Upper lobe of left lung (tissue), 6 donors: ENCODE measurements at regions not wholly inside any gene's neighbourhood (a gene's known extent, or its start where the extent isn't known, plus 50 kb on each side); places are given as distances from the start of the nearest gene placed in this dataset.

Experiments used
- ATAC-seq, 2 donors: fragments of 200-7000 bp; cut with Tn5 transposase; one replicate each; pipeline ENCODE4 v1.9.1; 2022; ENCODE audit warnings: mild to moderate bottlenecking in 2 of 2, moderate library complexity in 2 of 2; ENCODE audit not compliant: low FRiP score in 2 of 2
- DNase-seq, 2 donors: peaks; one replicate each; pipeline ENCODE4 v3.0.0-alpha.2; 2019 to 2020
- H3K27ac ChIP-seq, 4 donors: fragments of 200-600 bp; sonication (generic); one replicate each; pipeline ENCODE4 v1.5.1; 2016 to 2019
- H3K27me3 ChIP-seq, 4 donors: fragments of 200-600 bp; sonication (generic); one replicate each; pipeline ENCODE4 v1.5.1; 2017 to 2019
- H3K36me3 ChIP-seq, 4 donors: fragments of 200-600 bp; sonication (generic); one replicate each; pipeline ENCODE4 v1.5.1; 2016 to 2019
- H3K4me1 ChIP-seq, 4 donors: fragments of 200-600 bp; sonication (generic); one replicate each; pipeline ENCODE4 v1.5.1; 2018 to 2019
- H3K4me3 ChIP-seq, 4 donors: fragments of 200-600 bp; sonication (generic); one replicate each; pipeline ENCODE4 v1.5.1; 2017 to 2019; ENCODE audit warnings: mild to moderate bottlenecking in 2 of 4, moderate library complexity in 1 of 4
- H3K9me3 ChIP-seq, 4 donors: fragments of 200-600 bp; sonication (generic); one replicate each; pipeline ENCODE4 v1.5.1; 2018 to 2019
- EP300 ChIP-seq, 4 donors: sonication (generic); formaldehyde crosslinking; IDR thresholded peaks; one replicate each; pipeline ENCODE4 v1.5.1; 2017; ENCODE audit warnings: antibody characterized with exemption in 4 of 4, control low read depth in 2 of 4
- POLR2A ChIP-seq, 4 donors: fragments of 450-650 bp; IDR thresholded peaks; one replicate each; pipeline ENCODE4 v1.5.1; 2016 to 2017; ENCODE audit warnings: antibody characterized with exemption in 4 of 4, mild to moderate bottlenecking in 2 of 4
- POLR2AphosphoS5 ChIP-seq, 2 donors: sonication (generic); formaldehyde crosslinking; IDR thresholded peaks; one replicate each; pipeline ENCODE4 v1.5.1; 2017; ENCODE audit warnings: antibody characterized with exemption in 2 of 2
- WGBS, 2 donors: methylation state at CpG; one replicate each; pipeline ENCODE4 v1.1.5; 2017 to 2018; 5-methylcytosine and 5-hydroxymethylcytosine counted together
- small RNA-seq, 4 donors: library from RNA; depleted of rRNA; stranded (forward); fragments of <200 nt; gene quantifications; one replicate each; pipeline ENCODE3, GENCODE V24; 2016
- TF ChIP-seq, protein P1 (sequence below), 6 experiments: fragments of 450-650 bp in 4 of 6; fragments of 200-600 bp in 2 of 6; sonication (generic) in 2 of 6; IDR thresholded peaks; one replicate each; pipeline ENCODE4 v1.5.1; 2016 to 2019; ENCODE audit warnings: antibody characterized with exemption in 6 of 6
- donor health status: DM: no; HTN: no; CAD: no; lungs with moderate emphysema.
- donor health status: DM: no; HTN: yes; CAD: no; lungs with severe emphysema.

DNA sequence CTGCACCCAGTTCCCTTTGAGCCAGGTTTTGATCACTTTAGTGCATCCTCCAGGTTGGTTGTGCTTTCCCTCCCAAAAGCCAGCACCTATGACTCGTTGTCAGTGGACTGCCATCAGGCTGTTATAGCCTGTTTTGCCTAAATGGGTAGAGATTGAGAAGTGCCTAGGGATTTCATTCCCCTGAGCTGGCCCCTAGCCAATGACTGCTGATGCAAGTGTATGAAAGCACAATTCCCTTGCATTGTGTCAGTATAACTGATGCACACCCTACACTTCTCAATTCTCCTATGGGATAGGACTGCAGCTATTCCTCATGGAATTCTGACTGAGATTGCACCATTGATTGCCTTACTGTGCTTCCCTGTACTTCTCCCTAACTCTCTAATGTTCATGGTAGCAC lies 102.1 kb upstream of the ARPP21 start:
- 33 to 44% methylated on average over 1 of the region's 1 CpG for WGBS, 2 donors

DNA sequence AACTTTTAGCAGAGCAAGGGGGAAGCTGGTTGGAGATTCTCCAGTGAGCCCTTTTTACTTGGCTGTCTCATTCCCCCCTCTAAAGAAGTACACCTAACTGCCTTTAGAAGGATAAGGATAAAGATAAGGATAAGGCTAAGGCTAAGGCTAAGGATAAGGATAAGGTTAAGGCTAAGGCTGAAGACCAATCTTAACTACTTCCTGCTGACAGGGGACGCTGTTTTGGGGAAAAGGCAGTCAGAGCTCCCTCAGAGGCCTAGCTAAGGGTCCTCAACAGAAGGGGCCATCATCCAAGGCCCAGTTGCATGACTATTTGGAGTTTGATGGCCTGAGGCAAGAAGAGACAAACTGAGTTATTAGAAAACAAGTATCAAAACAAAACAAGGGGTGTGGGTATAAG lies 94.3 kb upstream of the ARPP21 start:
- no peak for ATAC-seq
- no peak overlapping the region for H3K4me3 ChIP-seq
- TF ChIP-seq POLR2A (IDR thresholded peaks at IDR 0.05), result no peak
- no peak for TF ChIP-seq POLR2AphosphoS5 (IDR thresholded peaks at IDR 0.05)
- TF ChIP-seq, protein P1, sequence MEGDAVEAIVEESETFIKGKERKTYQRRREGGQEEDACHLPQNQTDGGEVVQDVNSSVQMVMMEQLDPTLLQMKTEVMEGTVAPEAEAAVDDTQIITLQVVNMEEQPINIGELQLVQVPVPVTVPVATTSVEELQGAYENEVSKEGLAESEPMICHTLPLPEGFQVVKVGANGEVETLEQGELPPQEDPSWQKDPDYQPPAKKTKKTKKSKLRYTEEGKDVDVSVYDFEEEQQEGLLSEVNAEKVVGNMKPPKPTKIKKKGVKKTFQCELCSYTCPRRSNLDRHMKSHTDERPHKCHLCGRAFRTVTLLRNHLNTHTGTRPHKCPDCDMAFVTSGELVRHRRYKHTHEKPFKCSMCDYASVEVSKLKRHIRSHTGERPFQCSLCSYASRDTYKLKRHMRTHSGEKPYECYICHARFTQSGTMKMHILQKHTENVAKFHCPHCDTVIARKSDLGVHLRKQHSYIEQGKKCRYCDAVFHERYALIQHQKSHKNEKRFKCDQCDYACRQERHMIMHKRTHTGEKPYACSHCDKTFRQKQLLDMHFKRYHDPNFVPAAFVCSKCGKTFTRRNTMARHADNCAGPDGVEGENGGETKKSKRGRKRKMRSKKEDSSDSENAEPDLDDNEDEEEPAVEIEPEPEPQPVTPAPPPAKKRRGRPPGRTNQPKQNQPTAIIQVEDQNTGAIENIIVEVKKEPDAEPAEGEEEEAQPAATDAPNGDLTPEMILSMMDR (IDR thresholded peaks at IDR 0.05), result no peak
- TF ChIP-seq EP300 (IDR thresholded peaks at IDR 0.05), result no peak
- H3K27ac ChIP-seq, result no peak overlapping the region
- H3K27me3 ChIP-seq, result no peaks in the 10 kb centered on the region
- no peaks in the 10 kb centered on the region for H3K4me1 ChIP-seq
- no peak for DNase-seq
- H3K9me3 ChIP-seq, result no peaks in the 10 kb centered on the region
- no peaks in the 10 kb centered on the region for H3K36me3 ChIP-seq
- 85 to 87% methylated on average over 1 of the region's 1 CpG for WGBS, 2 donors

More for the DNA sequence above, 102.1 kb upstream of the ARPP21 start:
- Histone ChIP-seq H3K27me3 (no peaks in the 10 kb centered on the region), H3K4me1 (no peaks in the 10 kb centered on the region), H3K4me3 (no peak overlapping the region), H3K36me3 (no peaks in the 10 kb centered on the region), H3K9me3 (no peaks in the 10 kb centered on the region), H3K27ac (no peak overlapping the region)
- no peak for DNase-seq
- TF ChIP-seq POLR2A (IDR thresholded peaks at IDR 0.05), result no peak
- no peak for TF ChIP-seq EP300 (IDR thresholded peaks at IDR 0.05)
- TF ChIP-seq POLR2AphosphoS5 (IDR thresholded peaks at IDR 0.05), result no peak
- ATAC-seq, result no peak

DNA sequence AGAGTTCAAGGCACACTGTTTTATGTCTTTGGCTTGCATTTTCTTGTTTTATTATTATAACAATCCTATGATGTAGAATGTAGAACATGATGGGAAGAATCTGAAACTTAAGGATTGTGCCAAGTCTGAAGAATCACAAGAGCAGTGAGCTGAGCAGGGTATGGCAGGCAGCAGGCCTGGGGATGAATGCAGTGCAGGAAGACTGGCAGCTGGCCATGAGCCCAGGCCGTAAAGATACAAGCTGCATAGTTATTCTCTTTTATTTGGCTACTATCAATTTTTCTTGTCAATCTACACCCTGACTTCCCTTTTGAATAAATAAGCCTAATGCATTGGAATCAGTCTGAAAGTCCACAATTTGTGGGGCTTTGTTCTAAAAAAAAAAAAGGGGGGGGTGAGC lies 89.6 kb upstream of the ARPP21 start:
- no peak for ATAC-seq
- H3K4me3 ChIP-seq, result no peak overlapping the region
- TF ChIP-seq POLR2AphosphoS5 (IDR thresholded peaks at IDR 0.05) (no peak), EP300 (IDR thresholded peaks at IDR 0.05) (no peak), POLR2A (IDR thresholded peaks at IDR 0.05) (no peak)
- TF ChIP-seq, protein P1 (IDR thresholded peaks at IDR 0.05), result no peak
- H3K9me3 ChIP-seq, result no peaks in the 10 kb centered on the region
- DNase-seq, result no peak
- no peaks in the 10 kb centered on the region for H3K27me3 ChIP-seq
- 35 to 74% methylated on average over 1 of the region's 1 CpG for WGBS, 2 donors
- no peak overlapping the region for H3K27ac ChIP-seq
- H3K36me3 ChIP-seq, result no peaks in the 10 kb centered on the region
- H3K4me1 ChIP-seq, result no peaks in the 10 kb centered on the region

DNA sequence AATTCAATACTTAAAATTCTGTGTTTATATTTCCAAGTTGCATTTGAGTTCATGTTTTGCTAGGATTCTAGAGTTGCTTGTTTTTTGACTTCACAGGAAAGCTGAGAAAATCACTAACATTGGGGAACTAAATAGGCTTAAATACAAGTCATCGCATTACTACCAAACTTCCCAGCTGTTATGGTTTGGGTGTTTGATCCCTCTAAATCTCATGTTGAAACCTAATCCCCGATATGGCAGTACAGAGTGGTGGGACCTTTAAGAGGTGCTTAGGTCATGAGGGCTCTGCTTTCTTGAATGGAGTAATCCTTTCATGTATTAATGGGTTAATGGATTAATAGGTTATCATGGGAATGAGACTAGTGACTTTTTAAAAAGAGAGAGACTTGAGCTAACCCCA lies 77.2 kb upstream of the ARPP21 start:
- WGBS, 2 donors, result 88 to 98% methylated on average over 2 of the region's 2 CpGs
- no peaks in the 10 kb centered on the region for H3K4me1 ChIP-seq
- no peak for DNase-seq
- no peak for TF ChIP-seq EP300 (IDR thresholded peaks at IDR 0.05)
- TF ChIP-seq, protein P1 (IDR thresholded peaks at IDR 0.05), result no peak
- no peak overlapping the region for H3K27ac ChIP-seq
- H3K36me3 ChIP-seq, result no peaks in the 10 kb centered on the region
- no peak for ATAC-seq
- no peaks in the 10 kb centered on the region for H3K27me3 ChIP-seq
- no peak overlapping the region for H3K4me3 ChIP-seq
- H3K9me3 ChIP-seq, result peaks cover 0 to 9% (median 4%) of the 10 kb centered on the region in 4 donors

DNA sequence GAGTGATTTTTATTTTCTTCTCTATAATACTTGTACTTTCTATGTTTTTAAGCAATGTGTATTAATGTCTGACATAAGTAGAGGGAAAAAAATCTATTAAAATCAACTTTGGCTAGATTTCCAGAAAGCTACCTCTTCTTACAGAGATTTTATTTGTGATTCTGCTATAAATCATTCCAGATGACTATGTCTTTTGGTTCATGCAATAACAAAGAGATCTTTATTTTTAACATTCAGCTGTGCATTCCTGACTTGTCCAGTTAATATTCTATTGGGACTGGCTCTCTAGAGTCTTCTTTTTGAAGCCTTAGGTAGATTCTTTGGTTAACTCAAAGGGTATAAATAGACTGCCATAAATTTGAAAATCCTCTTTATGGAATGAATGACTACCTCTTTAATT lies 74.3 kb upstream of the ARPP21 start:
- no peak for ATAC-seq
- Histone ChIP-seq H3K9me3 (no peaks in the 10 kb centered on the region), H3K4me3 (no peak overlapping the region), H3K4me1 (no peaks in the 10 kb centered on the region), H3K36me3 (no peaks in the 10 kb centered on the region), H3K27me3 (no peaks in the 10 kb centered on the region), H3K27ac (no peak overlapping the region)
- TF ChIP-seq, protein P1 (IDR thresholded peaks at IDR 0.05), result no peak
- TF ChIP-seq POLR2A (IDR thresholded peaks at IDR 0.05) (no peak), EP300 (IDR thresholded peaks at IDR 0.05) (no peak), POLR2AphosphoS5 (IDR thresholded peaks at IDR 0.05) (no peak)
- DNase-seq, result no peak

Small RNA genes lying in the stretch of these regions (small RNA-seq; reads per million reads assigned to genes)
- 0 reads per million in 4 donors for gene RNU6-243P
